Hepatocyte (in vitro differentiated cells): ENCODE measurements at regions not wholly inside any gene's neighbourhood (a gene's known extent, or its start where the extent isn't known, plus 50 kb on each side); places are given as distances from the start of the nearest gene placed in this dataset.

ENCODE experiments used
- CTCF ChIP-seq: fragments of 200-600 bp; sonication (generic); IDR thresholded peaks from 2 replicates; pipeline ENCODE4 v1.5.1; 2016; ENCODE audit warnings: antibody characterized with exemption, mild to moderate bottlenecking; ENCODE audit not compliant: poor library complexity
- EZH2 ChIP-seq: fragments of 200-600 bp; sonication (generic); IDR thresholded peaks from 2 replicates; pipeline ENCODE4 v1.6.1; 2016; ENCODE audit warnings: antibody characterized with exemption, mild to moderate bottlenecking, borderline replicate concordance

GRCh38 chr4:89469930-89470375 is 162.4 kb upstream of the GPRIN3 start:
- TF ChIP-seq CTCF (no peak), EZH2 (no peak)
